Nucleus accumbens (tissue), 56 donors: ENCODE measurements at regions not wholly inside any gene's neighbourhood (a gene's known extent, or its start where the extent isn't known, plus 50 kb on each side); places are given as distances from the start of the nearest gene placed in this dataset.
"Not testable (repeated sequence)": the region's sequence is repeated elsewhere in the genome, so short reads cannot be mapped to it uniquely, and the experiment has no call there.

Experiments
- DNase-seq, 56 donors: peaks; one replicate each; lab custom pipeline; 2025; lab: John Stamatoyannopoulos, UW

- DNase-seq: no peak
Measured at GRCh38 chr5:21094619-21095018, 1106.6 kb upstream of the CDH18 start.

DNA sequence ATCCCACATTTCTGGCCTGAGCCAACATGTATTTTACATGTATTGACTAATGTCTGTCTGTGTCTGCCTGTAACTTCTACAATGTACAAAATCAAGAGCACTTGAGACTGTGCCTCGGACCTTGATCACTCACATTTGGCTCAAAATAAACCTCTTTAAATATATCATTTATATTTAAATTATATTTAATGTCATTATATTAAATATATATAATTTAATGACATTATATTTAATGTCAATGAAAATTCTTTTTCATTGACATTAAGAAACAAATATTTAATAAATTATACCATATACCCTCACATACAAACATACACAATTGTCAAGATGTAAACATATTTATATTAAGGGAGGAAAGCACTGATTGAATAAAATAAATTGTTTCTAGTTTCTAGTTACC is 1099.8 kb upstream of the CDH18 start:
- no peak for DNase-seq

DNA sequence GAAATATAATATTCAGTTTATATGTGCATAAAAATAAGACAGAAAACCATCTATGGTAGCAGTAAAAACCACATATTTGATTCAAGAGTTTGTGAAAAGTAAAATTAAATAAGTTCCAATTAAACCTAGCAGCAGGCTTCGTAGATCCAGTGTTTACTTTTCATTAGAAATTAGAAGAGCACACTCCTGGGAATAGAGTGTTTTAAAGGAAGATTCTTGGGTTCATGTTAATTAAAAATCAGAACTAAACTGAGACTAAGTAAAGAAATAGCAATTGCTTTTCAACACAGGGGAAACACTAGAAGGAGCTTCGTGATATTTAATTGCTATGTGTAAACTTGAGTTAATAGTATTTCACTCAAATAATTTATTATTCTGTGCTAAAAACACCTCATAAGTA is 1097.8 kb upstream of the CDH18 start:
- DNase-seq: no peak

DNA sequence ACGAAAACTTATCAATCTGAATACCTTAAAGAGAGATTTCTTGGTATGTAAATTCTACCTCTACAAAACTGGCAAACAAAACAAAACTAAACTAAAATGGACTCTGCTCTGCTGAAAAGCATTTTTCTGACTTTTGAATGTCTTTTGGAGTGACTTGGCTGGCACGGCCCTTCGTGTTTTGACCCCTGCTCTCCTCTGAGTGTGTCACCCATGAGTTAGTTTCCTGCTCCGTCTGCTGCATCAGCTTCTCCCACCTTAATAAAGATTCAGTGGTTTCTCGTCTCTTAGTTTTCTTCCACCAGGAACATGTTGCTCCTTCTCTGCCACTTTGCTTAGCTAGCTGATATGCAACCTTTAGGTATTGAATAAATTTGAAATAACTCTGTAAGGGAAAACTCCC is 1084.0 kb upstream of the CDH18 start:
- DNase-seq: no peak

GRCh38 chr5:21071421-21071820 is 1083.4 kb upstream of the CDH18 start:
- DNase-seq: no peak

GRCh38 chr5:21070858-21071257 is 1082.9 kb upstream of the CDH18 start:
- no peak for DNase-seq

GRCh38 chr5:21067724-21068123 is 1079.7 kb upstream of the CDH18 start:
- no peak for DNase-seq

- DNase-seq: no peak
Measured at GRCh38 chr5:21063146-21063545, 1075.1 kb upstream of the CDH18 start.

GRCh38 chr5:21058289-21058688 is 1070.3 kb upstream of the CDH18 start:
- no peak for DNase-seq

DNA sequence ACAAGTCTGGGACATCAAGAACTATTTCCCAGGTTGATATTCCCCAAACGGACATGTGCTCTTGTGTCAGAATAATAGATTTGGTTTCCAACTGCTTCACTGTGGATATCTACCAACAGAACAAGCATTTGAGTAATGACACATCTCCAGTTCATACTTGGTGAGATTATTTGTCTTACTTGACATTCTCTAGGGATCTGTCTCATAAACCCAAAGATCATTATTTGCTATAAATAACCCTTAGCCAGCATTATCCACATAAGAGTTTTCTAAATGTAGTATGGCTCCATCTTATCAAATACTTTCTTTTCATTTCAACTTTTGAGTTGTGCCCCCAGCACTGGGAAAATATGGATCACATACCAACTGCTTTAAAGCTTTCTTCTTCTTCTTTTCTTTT is 1063.9 kb upstream of the CDH18 start:
- no peak for DNase-seq

- DNase-seq: no peak
Measured at GRCh38 chr5:21049901-21050300, 1061.9 kb upstream of the CDH18 start.

- DNase-seq: no peak
Measured at GRCh38 chr5:21030981-21031380, 1043.0 kb upstream of the CDH18 start.

GRCh38 chr5:21024966-21025365 is 1037.0 kb upstream of the CDH18 start:
- no peak for DNase-seq

GRCh38 chr5:21013237-21013636 is 1025.2 kb upstream of the CDH18 start:
- no peak for DNase-seq

- DNase-seq: no peak
Measured at GRCh38 chr5:21007781-21008180, 1019.8 kb upstream of the CDH18 start.

DNA sequence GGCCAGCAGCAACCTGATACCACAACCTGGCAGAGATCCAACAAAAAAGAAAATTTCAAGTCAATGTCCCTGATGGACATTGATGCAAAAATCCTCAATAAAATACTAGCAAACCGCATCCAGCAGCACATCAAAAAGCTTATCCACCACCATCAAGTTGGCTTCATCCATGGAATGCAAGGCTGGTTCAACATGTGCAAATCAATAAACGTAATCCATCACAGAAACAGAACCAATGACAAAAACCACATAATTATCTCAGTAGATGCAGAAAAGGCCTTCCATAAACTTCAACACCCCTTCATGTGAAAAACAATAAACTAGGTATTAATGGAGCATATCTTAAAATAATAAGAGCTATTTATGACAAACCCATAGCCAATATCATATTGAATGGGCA is 1000.9 kb upstream of the CDH18 start:
- not testable (repeated sequence) for DNase-seq

DNA sequence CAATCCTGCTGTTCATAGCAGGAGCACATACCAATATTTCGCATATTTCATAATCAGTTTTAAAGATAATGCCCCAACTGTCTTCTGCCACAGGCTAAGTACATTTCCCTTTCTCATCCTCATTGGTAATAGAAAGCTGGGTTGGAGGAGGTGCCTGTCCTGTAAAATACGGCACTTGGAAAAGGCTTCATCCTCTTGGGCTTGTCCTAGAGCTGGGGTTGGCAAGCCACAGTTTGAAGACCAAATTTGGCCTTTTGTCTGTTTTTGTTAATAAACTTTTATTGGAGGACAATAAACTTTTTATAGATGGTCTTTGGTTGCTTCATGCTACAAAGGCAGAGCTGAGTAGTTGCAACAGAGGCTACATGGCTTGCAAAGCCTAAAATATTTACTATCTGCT is 997.8 kb upstream of the CDH18 start:
- DNase-seq: no peak

GRCh38 chr5:20974426-20974825 is 986.4 kb upstream of the CDH18 start:
- DNase-seq: no peak

GRCh38 chr5:20972419-20972925 is 984.5 kb upstream of the CDH18 start:
- DNase-seq: peak in 33 of 56 donors; percentile 1 to 40 (median 12)

DNA sequence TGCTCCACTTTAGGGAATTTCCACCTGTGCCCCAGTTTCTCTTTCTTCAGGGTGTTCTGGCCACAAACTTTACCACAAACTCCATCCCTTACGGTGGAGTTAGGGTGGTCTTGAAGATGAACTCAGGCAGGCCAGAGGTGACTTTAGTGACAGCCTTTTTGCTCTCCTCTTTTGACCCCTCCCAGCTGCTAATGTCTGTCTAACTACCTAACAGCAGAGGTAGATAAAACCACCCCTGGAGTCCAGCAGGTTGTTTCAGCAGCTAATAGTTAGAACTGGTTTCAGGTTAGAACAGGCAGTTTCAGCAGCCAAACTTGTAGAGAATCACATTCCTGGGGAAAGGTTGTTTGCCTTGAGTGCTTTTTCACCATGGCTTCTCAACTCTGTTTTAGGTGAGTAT is 971.3 kb upstream of the CDH18 start:
- DNase-seq: no peak

DNA sequence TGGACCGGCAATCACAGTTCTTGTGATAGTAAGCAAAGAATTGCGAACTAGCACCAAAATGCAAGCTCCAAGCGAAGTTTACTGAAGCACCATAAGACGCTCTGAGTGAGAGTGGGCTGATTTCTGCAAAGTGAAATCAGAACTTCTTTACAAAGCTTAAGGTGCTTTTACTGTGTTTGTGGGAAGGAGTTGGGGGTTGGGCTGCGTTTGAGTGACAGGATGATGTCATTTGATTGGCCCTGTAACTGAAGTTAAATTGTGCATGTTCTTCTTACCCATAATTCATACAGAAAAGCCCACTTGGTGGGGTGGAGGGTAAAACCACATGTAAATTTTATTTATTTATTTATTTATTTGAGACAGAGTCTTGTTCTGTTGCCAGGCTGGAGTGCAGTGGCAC is 970.6 kb upstream of the CDH18 start:
- no peak for DNase-seq

GRCh38 chr5:20956134-20956533 is 968.1 kb upstream of the CDH18 start:
- no peak for DNase-seq

GRCh38 chr5:20949636-20950035 is 961.6 kb upstream of the CDH18 start:
- no peak for DNase-seq
